Type B pancreatic cell (in vitro differentiated cells): ENCODE measurements at regions not wholly inside any gene's neighbourhood (a gene's known extent, or its start where the extent isn't known, plus 50 kb on each side); places are given as distances from the start of the nearest gene placed in this dataset.

ENCODE experiments used
- DNase-seq: peaks from one replicate; pipeline ENCODE4 v3.0.0; 2021; ENCODE audit warnings: mixed read lengths; ENCODE audit not compliant: unreplicated experiment; ENCODE audit errors: extremely low spot score
- H3K27ac Mint-ChIP-seq: 2 replicates; pipeline ENCODE4 v1.8.0; 2021; ENCODE audit warnings: mild to moderate bottlenecking, mixed read lengths
- H3K27me3 Mint-ChIP-seq: 2 replicates; pipeline ENCODE4 v1.8.0; 2021; ENCODE audit warnings: mixed read lengths
- H3K36me3 Mint-ChIP-seq: 2 replicates; pipeline ENCODE4 v1.8.0; 2021; ENCODE audit warnings: mixed read lengths
- H3K4me1 Mint-ChIP-seq: one replicate; pipeline ENCODE4 v1.8.0; 2021; ENCODE audit warnings: mixed read lengths; ENCODE audit not compliant: unreplicated experiment
- H3K4me3 Mint-ChIP-seq: 2 replicates; pipeline ENCODE4 v1.8.0; 2021; ENCODE audit warnings: mild to moderate bottlenecking, mixed read lengths
- H3K9me3 Mint-ChIP-seq: 2 replicates; pipeline ENCODE4 v1.8.0; 2021; ENCODE audit warnings: mixed read lengths
- TF ChIP-seq, protein P1 (sequence below): fragments of 200-600 bp; sonication (generic); conservative IDR thresholded peaks from 2 replicates; pipeline ENCODE4 v1.5.0; 2021; ENCODE audit warnings: antibody characterized with exemption, mild to moderate bottlenecking

DNA sequence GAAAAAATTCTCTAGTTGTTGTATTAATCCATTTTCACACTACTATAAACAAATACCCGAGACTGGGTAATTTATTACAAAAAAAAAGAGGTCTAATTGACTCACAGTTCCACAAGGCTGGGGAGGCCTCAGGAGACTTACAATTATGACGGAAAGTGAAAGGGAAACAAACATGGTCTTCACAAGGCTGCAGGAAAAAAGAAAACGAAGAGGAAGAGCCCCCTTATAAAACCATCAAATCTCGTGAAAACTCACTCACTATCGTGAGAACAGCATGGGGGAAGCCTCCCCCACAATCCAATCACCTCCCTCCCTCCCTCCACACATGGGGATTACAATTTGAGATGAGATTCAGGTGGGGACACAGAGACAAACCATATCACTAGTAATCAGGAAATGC, 61.7 kb upstream of the SPTBN1 start:
- Mint-ChIP-seq H3K36me3 (no peaks in the 10 kb centered on the region), H3K27me3 (peaks cover 4% of the 10 kb centered on the region), H3K9me3 (no peaks in the 10 kb centered on the region), H3K4me1 (no peaks in the 10 kb centered on the region), H3K27ac (no peak overlapping the region), H3K4me3 (no peak overlapping the region)
- TF ChIP-seq, protein P1, sequence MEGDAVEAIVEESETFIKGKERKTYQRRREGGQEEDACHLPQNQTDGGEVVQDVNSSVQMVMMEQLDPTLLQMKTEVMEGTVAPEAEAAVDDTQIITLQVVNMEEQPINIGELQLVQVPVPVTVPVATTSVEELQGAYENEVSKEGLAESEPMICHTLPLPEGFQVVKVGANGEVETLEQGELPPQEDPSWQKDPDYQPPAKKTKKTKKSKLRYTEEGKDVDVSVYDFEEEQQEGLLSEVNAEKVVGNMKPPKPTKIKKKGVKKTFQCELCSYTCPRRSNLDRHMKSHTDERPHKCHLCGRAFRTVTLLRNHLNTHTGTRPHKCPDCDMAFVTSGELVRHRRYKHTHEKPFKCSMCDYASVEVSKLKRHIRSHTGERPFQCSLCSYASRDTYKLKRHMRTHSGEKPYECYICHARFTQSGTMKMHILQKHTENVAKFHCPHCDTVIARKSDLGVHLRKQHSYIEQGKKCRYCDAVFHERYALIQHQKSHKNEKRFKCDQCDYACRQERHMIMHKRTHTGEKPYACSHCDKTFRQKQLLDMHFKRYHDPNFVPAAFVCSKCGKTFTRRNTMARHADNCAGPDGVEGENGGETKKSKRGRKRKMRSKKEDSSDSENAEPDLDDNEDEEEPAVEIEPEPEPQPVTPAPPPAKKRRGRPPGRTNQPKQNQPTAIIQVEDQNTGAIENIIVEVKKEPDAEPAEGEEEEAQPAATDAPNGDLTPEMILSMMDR = no peak
- no peak for DNase-seq

DNA sequence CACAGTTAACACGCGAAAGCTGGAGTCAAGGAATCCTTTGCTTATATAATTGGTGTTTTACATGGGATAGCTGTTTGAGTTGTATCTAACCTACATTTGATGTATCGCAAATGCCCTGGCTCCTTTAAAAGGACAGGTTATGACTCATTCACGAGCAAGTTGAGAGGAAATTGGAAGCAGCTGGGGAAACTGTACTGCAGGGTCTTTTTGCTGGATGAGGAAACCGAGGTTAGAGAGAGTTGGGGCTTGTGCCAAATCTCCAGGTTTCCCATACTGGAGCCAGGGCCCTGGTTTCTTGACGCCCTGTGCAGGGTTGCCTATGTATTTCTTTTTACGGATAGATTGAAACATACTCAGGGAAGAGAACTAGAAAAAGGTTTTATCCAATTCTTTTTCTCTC, 60.0 kb upstream of the SPTBN1 start:
- H3K4me3 Mint-ChIP-seq = no peak overlapping the region
- H3K9me3 Mint-ChIP-seq = no peaks in the 10 kb centered on the region
- H3K4me1 Mint-ChIP-seq = no peaks in the 10 kb centered on the region

DNA sequence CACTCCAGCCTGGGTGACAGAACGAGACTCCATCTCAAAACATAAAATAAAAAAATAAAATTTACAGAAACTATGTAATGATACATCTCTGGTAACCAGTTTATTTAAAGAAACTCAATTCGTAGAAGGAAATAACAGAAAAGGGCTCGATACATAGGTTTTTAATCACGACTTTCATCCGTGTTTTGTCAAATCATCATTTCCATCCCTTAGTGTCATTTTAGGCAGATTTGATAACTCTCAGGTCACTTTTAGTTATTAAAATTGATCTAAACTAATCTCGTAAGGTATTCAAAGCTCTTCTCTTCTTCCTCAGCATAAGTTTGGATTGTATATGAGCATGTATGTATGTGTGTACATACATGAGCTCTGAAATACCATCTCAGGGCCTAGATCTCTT, 59.3 kb upstream of the SPTBN1 start:
- no peak for DNase-seq
- Mint-ChIP-seq H3K27me3 (peaks cover 11% of the 10 kb centered on the region), H3K4me3 (no peak overlapping the region), H3K36me3 (no peaks in the 10 kb centered on the region), H3K9me3 (no peaks in the 10 kb centered on the region), H3K27ac (no peak overlapping the region), H3K4me1 (peaks cover under 1% of the 10 kb centered on the region)
- TF ChIP-seq, protein P1 = no peak

More for the DNA sequence above, 60.0 kb upstream of the SPTBN1 start:
- TF ChIP-seq, protein P1 = no peak
- DNase-seq = no peak
- peaks cover 11% of the 10 kb centered on the region for H3K27me3 Mint-ChIP-seq
- no peaks in the 10 kb centered on the region for H3K36me3 Mint-ChIP-seq
- no peak overlapping the region for H3K27ac Mint-ChIP-seq

DNA sequence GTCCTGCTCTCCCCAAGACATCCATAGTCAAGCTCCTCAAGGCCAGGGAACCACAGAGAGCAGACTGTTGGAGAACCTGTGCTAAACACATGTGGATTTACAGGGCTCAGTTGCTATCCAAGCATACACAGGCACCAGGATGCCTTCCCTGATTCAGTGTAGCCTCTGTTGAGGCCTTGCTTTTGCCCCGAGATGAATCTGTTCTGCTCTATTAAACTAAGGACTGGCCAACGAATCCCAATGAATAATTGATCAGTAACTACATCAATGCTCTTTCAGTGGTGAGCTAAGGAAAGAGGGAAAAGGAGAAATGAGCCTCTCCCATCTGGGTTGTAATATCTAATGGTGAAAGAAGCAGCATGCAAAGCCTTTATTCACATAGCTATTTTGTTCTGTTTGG, 58.7 kb upstream of the SPTBN1 start:
- no peak for DNase-seq
- Mint-ChIP-seq H3K36me3 (no peaks in the 10 kb centered on the region), H3K4me1 (peaks cover 6% of the 10 kb centered on the region), H3K27ac (no peak overlapping the region), H3K27me3 (peaks cover 11% of the 10 kb centered on the region), H3K4me3 (no peak overlapping the region), H3K9me3 (no peaks in the 10 kb centered on the region)
- TF ChIP-seq, protein P1 = no peak

DNA sequence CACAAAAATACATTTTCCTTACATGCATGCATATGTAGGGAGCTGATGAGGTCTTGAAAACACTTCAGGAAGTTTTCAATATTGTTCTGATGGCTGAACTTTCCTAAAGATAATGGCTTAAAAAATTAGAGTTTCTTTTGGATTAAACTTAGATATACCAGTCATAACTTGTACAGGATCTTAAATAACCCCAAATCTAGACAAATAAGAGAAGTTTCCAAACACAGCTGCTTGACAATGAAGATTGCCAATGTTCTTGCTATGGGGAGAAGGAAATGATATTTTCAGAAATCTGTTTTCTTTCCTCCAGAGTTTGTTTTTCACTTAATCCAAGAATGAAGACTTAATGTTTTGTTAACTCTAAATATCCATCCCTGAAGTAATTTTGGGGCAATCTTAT, 54.6 kb upstream of the SPTBN1 start:
- Mint-ChIP-seq H3K27me3 (peaks cover 11% of the 10 kb centered on the region), H3K9me3 (no peaks in the 10 kb centered on the region), H3K36me3 (no peaks in the 10 kb centered on the region), H3K4me1 (peaks cover 17% of the 10 kb centered on the region), H3K27ac (no peak overlapping the region), H3K4me3 (no peak overlapping the region)
- TF ChIP-seq, protein P1 = no peak
- DNase-seq = no peak

DNA sequence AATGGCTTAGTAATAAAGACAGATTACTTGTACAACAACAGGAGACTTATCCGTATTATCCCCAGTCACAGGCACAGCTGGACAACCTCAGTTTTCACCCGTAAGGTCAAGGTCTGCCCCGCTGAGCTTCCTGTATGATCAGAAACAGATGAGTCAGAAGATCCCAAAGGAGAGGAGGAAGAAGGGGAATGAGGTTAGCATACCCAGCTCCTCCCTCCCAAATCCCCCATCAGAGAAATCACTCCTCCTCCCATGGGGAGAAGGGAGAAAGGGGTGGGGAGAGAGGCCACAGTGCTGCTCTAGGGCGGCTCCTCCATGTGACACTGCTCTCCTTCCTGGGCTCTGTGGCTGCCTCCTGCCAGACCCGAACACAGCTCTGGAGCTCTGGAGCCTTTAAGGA, 53.8 kb upstream of the SPTBN1 start:
- Mint-ChIP-seq H3K9me3 (no peaks in the 10 kb centered on the region), H3K4me1 (peaks cover 22% of the 10 kb centered on the region), H3K36me3 (no peaks in the 10 kb centered on the region), H3K27me3 (peaks cover 14% of the 10 kb centered on the region), H3K4me3 (no peak overlapping the region), H3K27ac (no peak overlapping the region)
- TF ChIP-seq, protein P1 = no peak
- DNase-seq = no peak
